GM18499 (cell line): ENCODE measurements at regions not wholly inside any gene's neighbourhood (a gene's known extent, or its start where the extent isn't known, plus 50 kb on each side); places are given as distances from the start of the nearest gene placed in this dataset.
"Not testable (repeated sequence)": the region's sequence is repeated elsewhere in the genome, so short reads cannot be mapped to it uniquely, and the experiment has no call there.

ENCODE experiments used
- ATAC-seq: cut with Tn5 transposase; IDR thresholded peaks from one replicate; pipeline ENCODE4 v1.9.1; 2021; ENCODE audit warnings: moderate number of reproducible peaks; ENCODE audit not compliant: insufficient read depth, unreplicated experiment

- ATAC-seq: no peak
Measured at GRCh38 chr20:51193066-51193772, 170.3 kb upstream of the KCNG1 start.

- ATAC-seq: no peak
Measured at GRCh38 chr20:51190783-51191180, 167.9 kb upstream of the KCNG1 start.

DNA sequence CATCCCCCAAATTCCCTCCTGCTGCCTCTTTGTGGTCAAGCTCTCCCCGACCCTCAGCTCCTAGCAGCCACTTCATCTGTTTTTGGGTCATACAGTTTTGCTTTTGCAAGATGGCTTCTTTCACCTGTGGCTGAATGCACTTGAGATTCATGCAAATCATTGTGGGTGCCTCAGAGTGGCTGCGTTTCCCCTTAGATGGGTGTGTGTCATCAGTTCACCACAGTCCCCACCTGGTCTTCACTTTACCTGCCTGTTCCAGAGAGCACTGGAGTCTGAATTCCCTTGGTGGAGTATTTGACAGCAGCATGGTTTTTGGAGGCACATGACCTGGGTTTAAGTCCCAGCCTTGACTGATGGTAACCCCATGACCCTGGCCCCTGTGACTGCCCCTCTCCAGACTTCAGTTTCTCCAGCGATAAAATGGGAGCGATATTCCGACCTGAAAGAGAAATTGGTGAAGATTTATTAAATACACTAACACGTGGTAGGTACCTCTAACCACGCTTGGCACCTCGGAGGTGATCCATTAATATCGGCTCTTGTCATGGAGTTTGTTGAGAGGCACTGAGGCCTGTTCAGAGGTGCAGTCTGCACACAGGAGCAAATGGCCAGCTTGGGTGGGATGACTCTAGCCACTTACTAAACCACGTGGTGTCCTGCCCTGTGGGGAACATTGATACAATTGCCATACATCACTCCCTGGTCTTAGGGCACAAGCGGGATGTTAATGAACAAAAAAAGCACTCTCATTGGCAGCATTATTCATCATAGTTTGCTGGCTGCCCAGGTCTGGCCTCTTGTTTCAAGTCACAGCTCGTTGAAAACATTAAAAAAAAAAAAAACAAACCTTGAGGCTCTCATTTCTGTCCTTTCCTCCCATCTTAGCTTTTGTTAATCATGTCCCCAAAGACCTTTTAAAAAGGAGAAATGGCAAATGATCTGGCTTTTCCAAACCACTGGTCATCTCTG, 167.2 kb upstream of the KCNG1 start:
- ATAC-seq: no peak

DNA sequence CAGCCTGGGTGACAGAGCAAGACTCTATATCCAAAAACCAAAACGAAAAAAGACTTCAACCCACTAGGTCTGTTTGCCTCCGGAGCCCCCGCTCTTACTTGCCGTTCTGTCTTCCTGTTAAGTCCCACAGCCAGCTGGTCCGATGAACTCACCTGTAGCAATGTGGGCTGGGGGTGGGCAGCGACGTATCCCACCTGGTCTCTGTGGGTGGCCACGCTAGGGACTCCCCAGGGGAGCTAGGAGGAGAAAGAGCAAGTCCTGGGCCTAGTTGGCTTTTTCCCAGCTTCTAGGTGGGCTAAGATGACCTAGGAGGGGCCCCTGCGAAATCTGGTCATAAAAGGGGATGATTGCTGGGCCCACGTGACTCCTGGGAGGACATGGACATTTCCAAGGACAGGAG, 166.0 kb upstream of the KCNG1 start:
- ATAC-seq: no peak

GRCh38 chr20:51187261-51187660, 164.4 kb upstream of the KCNG1 start:
- no peak for ATAC-seq

- no peak for ATAC-seq
Measured at GRCh38 chr20:51185861-51186260, 163.0 kb upstream of the KCNG1 start.

DNA sequence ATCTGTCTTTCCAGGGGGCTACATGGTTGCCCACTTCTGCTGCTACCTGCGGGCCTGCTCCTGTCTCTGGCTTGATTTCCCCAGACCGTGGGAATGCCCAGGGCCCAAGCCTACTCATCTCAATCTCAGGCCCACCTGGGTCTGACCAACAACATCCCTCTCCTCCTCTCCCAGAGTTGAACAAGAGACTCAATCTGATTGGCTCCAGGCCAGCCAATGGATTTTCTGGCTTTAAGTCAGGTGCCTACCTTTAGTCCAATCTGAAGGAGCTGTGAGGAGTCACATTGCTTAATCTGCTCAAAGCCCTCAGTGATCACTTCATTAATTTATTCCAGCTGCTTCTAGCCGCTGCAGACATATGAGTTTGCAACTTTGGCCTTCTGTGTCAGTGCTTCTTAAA, 162.4 kb upstream of the KCNG1 start:
- no peak for ATAC-seq

DNA sequence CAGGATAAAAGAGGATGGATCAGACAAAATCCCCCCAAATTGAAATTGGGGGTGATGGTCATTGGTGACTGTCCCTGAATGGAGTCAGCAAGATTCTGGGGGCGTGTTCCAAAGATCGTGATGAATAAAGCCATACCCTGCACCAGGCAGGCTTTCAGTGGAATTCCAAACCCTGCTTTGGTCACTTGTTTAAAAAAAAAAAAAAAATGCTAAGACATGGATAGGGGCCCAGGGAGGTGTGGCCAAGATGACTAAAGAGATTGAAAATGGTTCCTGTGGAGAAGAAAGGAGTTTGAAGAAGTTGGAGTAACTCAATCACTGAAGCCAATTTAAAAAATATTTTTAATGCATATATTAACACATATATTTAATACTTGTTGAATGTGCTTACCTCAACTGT, 161.4 kb upstream of the KCNG1 start:
- no peak for ATAC-seq

- no peak for ATAC-seq
Measured at GRCh38 chr20:51183451-51183850, 160.5 kb upstream of the KCNG1 start.

DNA sequence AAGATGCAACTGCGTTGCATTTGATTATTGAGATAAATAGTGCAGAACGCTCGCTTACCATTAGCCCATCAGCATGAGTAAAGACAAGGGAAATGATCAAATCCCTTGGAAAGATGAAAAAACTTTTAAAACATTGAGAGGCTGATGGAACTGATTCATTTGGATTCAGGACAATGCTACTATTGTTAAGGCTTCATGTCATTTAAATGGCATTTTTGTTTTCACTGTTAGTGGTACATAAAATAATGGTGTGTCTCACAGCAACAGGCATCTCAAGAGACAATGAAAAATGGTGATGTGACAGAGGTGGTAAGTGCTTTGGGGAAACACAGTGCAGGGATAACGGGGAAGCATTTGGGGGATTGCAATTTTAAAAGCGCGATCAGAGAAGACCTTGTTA, 159.7 kb upstream of the KCNG1 start:
- no peak for ATAC-seq

- ATAC-seq: no peak
Measured at GRCh38 chr20:51178153-51178552, 155.2 kb upstream of the KCNG1 start.

- ATAC-seq: no peak
Measured at GRCh38 chr20:51176876-51177275, 154.0 kb upstream of the KCNG1 start.

GRCh38 chr20:51176446-51176845, 153.5 kb upstream of the KCNG1 start:
- ATAC-seq: no peak

DNA sequence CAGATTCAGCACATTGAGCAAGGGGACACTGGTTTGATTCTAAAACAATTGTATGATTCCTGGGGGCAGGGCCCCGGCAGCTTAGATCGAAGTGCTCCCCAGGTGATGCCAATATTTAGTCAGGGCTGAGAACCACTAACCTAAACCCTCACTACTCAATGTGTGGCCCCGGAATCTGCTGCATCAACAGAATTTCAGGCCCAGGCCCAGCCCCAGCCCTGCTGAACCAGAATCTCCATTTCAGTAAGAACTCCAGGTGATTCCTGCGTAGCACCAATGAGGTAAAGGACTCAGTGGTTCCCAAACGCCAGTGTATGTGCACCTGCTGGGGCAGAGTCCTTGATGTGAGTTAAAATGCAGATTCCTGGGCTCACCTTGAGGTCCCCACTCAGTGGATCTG, 152.8 kb upstream of the KCNG1 start:
- ATAC-seq: no peak

DNA sequence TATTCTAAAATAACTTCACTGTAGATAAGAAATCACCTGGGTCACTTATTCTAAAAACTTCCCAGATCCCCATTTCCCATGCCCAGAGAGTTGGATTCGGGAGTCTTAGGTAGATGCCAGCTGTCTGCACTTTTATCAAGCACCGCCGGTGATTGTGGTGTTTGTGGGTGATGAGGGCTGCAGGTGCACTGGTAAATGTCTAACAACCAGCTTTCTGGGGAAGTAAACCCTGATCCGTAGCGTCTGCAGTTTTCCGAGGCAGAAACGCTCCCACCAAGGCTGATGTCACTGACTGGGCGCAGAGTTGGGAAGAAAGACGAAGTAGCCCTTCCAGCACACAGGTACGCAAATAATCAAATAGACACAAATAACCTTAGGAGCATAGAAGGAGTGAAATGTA, 152.2 kb upstream of the KCNG1 start:
- ATAC-seq: no peak

GRCh38 chr20:51174536-51174935, 151.6 kb upstream of the KCNG1 start:
- no peak for ATAC-seq

DNA sequence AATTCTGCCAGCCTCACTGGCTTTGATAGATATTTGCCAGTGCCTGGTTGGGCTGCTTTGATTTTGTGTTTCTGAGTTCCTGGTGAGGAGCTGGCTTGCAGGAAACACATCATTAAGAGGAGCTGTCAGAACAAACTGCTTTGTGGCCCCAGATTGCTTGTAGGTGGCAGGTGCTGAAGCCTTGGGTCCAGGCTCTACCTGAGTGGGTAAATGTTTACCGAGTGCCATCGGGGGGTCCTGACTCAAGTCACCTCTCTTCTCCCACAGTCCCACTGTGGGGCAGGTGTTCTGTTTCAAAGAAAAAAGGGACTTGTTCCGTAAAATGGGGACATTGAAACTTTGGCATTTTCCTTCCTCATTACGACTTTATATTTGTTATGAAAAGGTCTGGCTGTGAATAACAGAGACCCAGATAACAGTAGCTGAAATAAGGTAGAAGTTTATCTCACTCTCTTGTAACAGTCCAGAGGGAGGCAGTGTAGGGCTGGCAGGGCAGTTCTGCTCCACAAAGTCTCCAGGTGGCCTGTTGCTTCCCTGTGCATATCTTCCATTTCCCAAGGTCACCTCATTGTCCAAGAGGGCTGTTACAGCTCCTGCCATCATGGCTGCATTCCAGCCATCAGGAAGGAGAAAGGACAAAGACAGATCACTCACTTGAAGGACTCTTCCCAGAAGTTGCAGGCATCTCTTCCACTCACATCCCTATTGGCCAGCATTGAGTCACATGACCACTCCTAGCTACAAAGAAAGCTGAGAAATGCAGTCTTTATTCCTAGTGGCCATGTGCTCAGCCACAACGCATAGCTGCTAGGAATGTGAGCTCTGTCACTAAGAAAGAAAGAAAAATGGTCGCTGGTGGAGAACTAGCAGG, 149.9 kb upstream of the KCNG1 start:
- ATAC-seq: no peak

DNA sequence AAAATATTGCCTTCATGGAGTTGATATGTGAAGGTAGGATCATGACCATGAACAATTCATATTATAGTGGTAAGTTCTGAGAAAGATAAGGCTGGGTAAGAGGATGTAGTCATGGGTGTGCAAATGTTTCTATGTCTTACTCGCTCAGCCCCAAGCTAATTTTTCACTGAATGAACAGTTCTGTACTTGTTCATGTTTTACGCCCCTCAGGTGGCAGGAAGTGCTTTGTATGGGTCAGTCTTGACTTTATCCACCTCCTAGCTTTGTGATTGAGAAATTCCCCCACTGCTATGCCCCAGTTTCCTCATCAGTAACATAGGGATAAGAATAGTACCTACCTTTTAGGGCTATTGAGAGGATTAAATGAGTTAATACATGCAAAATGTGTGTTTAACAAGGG, 148.2 kb upstream of the KCNG1 start:
- no peak for ATAC-seq

DNA sequence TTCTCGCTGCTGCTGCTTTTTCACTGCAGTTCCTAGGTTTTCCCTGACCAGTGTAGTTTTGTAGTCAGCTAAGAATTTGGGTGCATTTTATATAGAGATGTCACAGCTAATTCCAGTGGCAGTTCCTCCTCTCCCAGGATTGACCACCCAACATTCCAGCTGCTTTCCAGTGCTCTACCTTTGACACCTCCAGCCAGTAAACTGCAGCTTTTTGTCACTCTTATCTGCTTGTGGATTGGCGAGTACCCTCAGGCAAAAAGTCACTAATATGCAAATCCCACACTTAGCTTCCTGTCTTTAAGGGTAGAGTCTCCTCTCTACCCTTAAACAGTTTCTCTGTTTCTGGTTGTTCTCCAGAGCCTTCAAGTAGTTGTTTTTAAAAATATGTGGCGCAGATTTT, 146.9 kb upstream of the KCNG1 start:
- no peak for ATAC-seq

DNA sequence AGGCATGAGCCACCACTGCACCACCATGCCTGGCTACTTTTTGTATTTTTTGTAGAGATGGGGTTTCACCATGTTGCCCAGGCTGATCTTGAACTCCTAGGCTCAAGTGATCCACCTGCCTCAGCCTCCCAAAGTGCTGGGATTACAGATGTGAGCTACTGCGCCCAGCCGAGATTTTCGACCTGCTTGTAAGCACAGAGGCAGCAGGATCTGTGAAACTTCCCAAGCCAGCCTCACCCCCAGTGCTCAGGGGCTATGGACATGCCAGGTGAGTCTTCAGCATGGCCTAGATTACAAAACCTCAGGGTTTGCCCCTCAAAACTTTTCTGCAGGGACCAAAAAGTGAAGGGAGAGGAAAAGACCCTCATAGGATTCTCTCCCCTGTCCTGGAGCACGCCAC, 145.0 kb upstream of the KCNG1 start:
- not testable (repeated sequence) for ATAC-seq

DNA sequence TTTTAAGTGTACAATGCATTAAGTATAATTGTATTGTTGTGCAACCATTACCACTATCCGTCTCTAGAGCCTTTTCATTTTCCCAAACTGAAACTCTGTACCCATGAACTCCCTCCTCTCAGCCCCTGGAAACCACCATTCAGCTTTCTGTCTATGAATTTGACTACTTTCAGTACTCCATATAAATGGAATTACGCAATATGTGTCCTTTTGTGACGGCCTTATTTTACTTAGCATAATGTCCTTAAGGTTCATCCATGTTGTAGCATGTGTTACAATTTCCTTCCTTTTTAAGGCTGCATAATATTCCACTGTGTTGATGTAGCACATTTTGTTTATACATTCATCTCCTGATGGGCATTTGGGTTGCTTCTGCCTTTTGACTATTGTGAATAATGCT, 143.6 kb upstream of the KCNG1 start:
- ATAC-seq: no peak
